H1 (cell line): ENCODE measurements at regions not wholly inside any gene's neighbourhood (a gene's known extent, or its start where the extent isn't known, plus 50 kb on each side); places are given as distances from the start of the nearest gene placed in this dataset.

ENCODE experiments used
- CTCF ChIA-PET: fragments of 300-600 bp; sonication (Branson Sonifier 250); formaldehyde crosslinking; loops from one replicate; lab custom pipeline; 2021; ENCODE audit not compliant: partially characterized antibody; lab: Charles Lee
- POLR2A ChIA-PET: fragments of 300-600 bp; sonication (Branson Sonifier 250); formaldehyde crosslinking; loops from one replicate; lab custom pipeline; 2021; ENCODE audit warnings: inconsistent platforms; ENCODE audit not compliant: partially characterized antibody; lab: Charles Lee
- DNase-seq, 2 experiments: peaks; one replicate each; pipeline versions ENCODE4 v3.0.0 to v3.0.0-alpha.2; 2010 to 2022; ENCODE audit warnings: low spot score in 2 of 2, low read depth in 1 of 2, mixed read lengths in 1 of 2
- FAIRE-seq: peaks from 2 replicates; lab custom pipeline; 2011; peaks lifted over from hg19 to GRCh38; lab: Jason Lieb, UNC
- H2AFZ ChIP-seq: 2 replicates; pipeline ENCODE4 v1.8.1; 2012; ENCODE audit warnings: low read length, inconsistent platforms
- H2AK5ac ChIP-seq: 2 replicates; pipeline ENCODE4 v1.6.1; 2013; ENCODE audit warnings: low read depth, low read length
- H2BK120ac ChIP-seq: replicated peaks from 2 replicates; pipeline ENCODE3; 2013; ENCODE audit warnings: low read depth, low read length, inconsistent platforms
- H2BK12ac ChIP-seq: 2 replicates; pipeline ENCODE4 v1.6.1; 2013; ENCODE audit warnings: low read depth, low read length
- H2BK15ac ChIP-seq: 2 replicates; pipeline ENCODE4 v1.6.1; 2013; ENCODE audit warnings: low read length
- H2BK20ac ChIP-seq: 2 replicates; pipeline ENCODE4 v1.6.1; 2013; ENCODE audit warnings: low read length
- H2BK5ac ChIP-seq: 2 replicates; pipeline ENCODE4 v1.6.1; 2013; ENCODE audit warnings: low read depth, low read length
- H3K14ac ChIP-seq: 2 replicates; pipeline ENCODE4 v1.6.1; 2013; ENCODE audit warnings: inconsistent platforms; ENCODE audit not compliant: insufficient read length
- H3K18ac ChIP-seq: 2 replicates; pipeline ENCODE4 v1.6.1; 2013; ENCODE audit warnings: low read length; ENCODE audit errors: extremely low read depth
- H3K23ac ChIP-seq: 2 replicates; pipeline ENCODE4 v1.6.1; 2013; ENCODE audit warnings: inconsistent platforms; ENCODE audit not compliant: insufficient read length
- H3K23me2 ChIP-seq: 2 replicates; pipeline ENCODE4 v1.6.1; 2013; ENCODE audit warnings: low read depth, low read length
- H3K27ac ChIP-seq: 2 replicates; pipeline ENCODE4 v1.6.1; 2011; ENCODE audit warnings: low read depth, low read length, inconsistent platforms
- H3K27me3 ChIP-seq, 4 experiments: replicated peaks in 1 of 4; 1 replicate in 1 of 4; 2 replicates in 3 of 4; pipeline versions ENCODE4 v1.6.1 to v1.8.1; 2011 to 2013; ENCODE audit warnings: low read length in 3 of 4, mild to moderate bottlenecking in 3 of 4, inconsistent platforms in 2 of 4, mixed read lengths in 2 of 4, moderate library complexity in 1 of 4; ENCODE audit not compliant: control insufficient read depth in 3 of 4, insufficient read depth in 3 of 4; ENCODE audit errors: extremely low read depth in 1 of 4
- H3K36me3 ChIP-seq, 4 experiments: 2 replicates each; pipeline versions ENCODE4 v1.6.1 to v1.8.1; 2011 to 2013; ENCODE audit warnings: mild to moderate bottlenecking in 4 of 4, low read length in 3 of 4, moderate library complexity in 2 of 4, control low read depth in 1 of 4, inconsistent platforms in 1 of 4; ENCODE audit not compliant: insufficient read depth in 4 of 4, control insufficient read depth in 2 of 4
- H3K4ac ChIP-seq: replicated peaks from 2 replicates; pipeline ENCODE3; 2013; ENCODE audit warnings: low read length, low read depth, mixed read lengths, inconsistent platforms; ENCODE audit not compliant: insufficient read length
- H3K4me1 ChIP-seq, 4 experiments: replicated peaks in 1 of 4; 1 replicate in 1 of 4; 2 replicates in 3 of 4; pipeline versions ENCODE4 v1.6.1 to v1.8.1; 2011 to 2013; ENCODE audit warnings: low read length in 3 of 4, inconsistent platforms in 2 of 4, mixed read lengths in 1 of 4; ENCODE audit not compliant: insufficient read depth in 4 of 4, control insufficient read depth in 3 of 4
- H3K4me2 ChIP-seq, 2 experiments: 2 replicates each; pipeline versions ENCODE4 v1.6.1 to v1.8.1; 2011 to 2013; ENCODE audit warnings: low read depth in 2 of 2, low read length in 2 of 2, control low read depth in 1 of 2, inconsistent platforms in 1 of 2, mild to moderate bottlenecking in 1 of 2; ENCODE audit not compliant: insufficient read depth in 1 of 2
- H3K4me3 ChIP-seq, 4 experiments: fragments of 200-600, 300-600 bp in 1 of 4; sonication (generic), shearing (Covaris generic), sonication (Bioruptor Twin) in 1 of 4; 2 replicates each; pipeline versions ENCODE4 v1.5.1 to v1.8.1; 2011 to 2016; ENCODE audit warnings: low read length in 4 of 4, low read depth in 3 of 4, control low read depth in 2 of 4, inconsistent platforms in 2 of 4, mild to moderate bottlenecking in 2 of 4, mixed read lengths in 1 of 4, moderate library complexity in 1 of 4; ENCODE audit not compliant: insufficient read depth in 2 of 4; ENCODE audit errors: extremely low read depth in 1 of 4
- H3K56ac ChIP-seq: replicated peaks from 2 replicates; pipeline ENCODE3; 2013; ENCODE audit warnings: low read depth, mild to moderate bottlenecking, mixed read lengths, low read length, inconsistent platforms; ENCODE audit not compliant: insufficient read length
- H3K79me1 ChIP-seq: 2 replicates; pipeline ENCODE4 v1.6.1; 2013; ENCODE audit warnings: low read depth, low read length, control low read depth
- H3K79me2 ChIP-seq, 2 experiments: 2 replicates each; pipeline versions ENCODE4 v1.6.1 to v1.8.1; 2012 to 2013; ENCODE audit warnings: low read length in 2 of 2, mild to moderate bottlenecking in 2 of 2, inconsistent platforms in 1 of 2; ENCODE audit not compliant: insufficient read depth in 2 of 2, control insufficient read depth in 1 of 2
- H3K9ac ChIP-seq, 4 experiments: replicated peaks in 1 of 4; 1 replicate in 1 of 4; 2 replicates in 3 of 4; pipeline versions ENCODE4 v1.6.1 to v1.8.1; 2011 to 2013; ENCODE audit warnings: low read depth in 3 of 4, low read length in 3 of 4, control low read depth in 2 of 4, mild to moderate bottlenecking in 2 of 4, moderate library complexity in 2 of 4, inconsistent platforms in 1 of 4; ENCODE audit errors: extremely low read depth in 1 of 4
- H3K9me3 ChIP-seq, 2 experiments: 2 replicates each; pipeline versions ENCODE4 v1.6.1 to v1.8.1; 2012 to 2013; ENCODE audit warnings: mild to moderate bottlenecking in 2 of 2, moderate library complexity in 2 of 2, control low read depth in 1 of 2, inconsistent platforms in 1 of 2, low read depth in 1 of 2, low read length in 1 of 2, mixed read lengths in 1 of 2; ENCODE audit not compliant: insufficient read depth in 2 of 2
- H4K20me1 ChIP-seq, 2 experiments: replicated peaks in 1 of 2; 2 replicates each; pipeline versions ENCODE3 to v1.8.1; 2011 to 2013; ENCODE audit warnings: inconsistent platforms in 2 of 2, low read length in 2 of 2, mild to moderate bottlenecking in 1 of 2; ENCODE audit not compliant: insufficient read depth in 2 of 2, control insufficient read depth in 1 of 2
- H4K5ac ChIP-seq: 2 replicates; pipeline ENCODE4 v1.6.1; 2013; ENCODE audit warnings: low read length, low read depth, mixed read lengths, inconsistent platforms; ENCODE audit not compliant: insufficient read length
- H4K8ac ChIP-seq: 2 replicates; pipeline ENCODE4 v1.8.0; 2013; ENCODE audit warnings: mild to moderate bottlenecking, moderate library complexity, low read length, inconsistent platforms; ENCODE audit not compliant: insufficient read depth; ENCODE audit errors: extremely low read depth
- H4K91ac ChIP-seq: replicated peaks from 2 replicates; pipeline ENCODE3; 2013; ENCODE audit warnings: low read length, mixed read lengths, inconsistent platforms; ENCODE audit not compliant: insufficient read length
- CBX8 ChIP-seq: fragments of 300-800, 300-1000 bp; sonication (generic); IDR thresholded peaks from 2 replicates; pipeline ENCODE4 v1.7.1; 2016; ENCODE audit warnings: low read depth, low read length, borderline replicate concordance
- CEBPB ChIP-seq: IDR thresholded peaks from 2 replicates; pipeline ENCODE4 v1.6.1; 2012; ENCODE audit warnings: low read depth, low read length
- NANOG ChIP-seq: IDR thresholded peaks from 2 replicates; pipeline ENCODE4 v1.6.1; 2011; ENCODE audit warnings: low read length, low read depth, mild to moderate bottlenecking, inconsistent platforms; ENCODE audit not compliant: insufficient read depth, poor library complexity, severe bottlenecking
- RNF2 ChIP-seq: fragments of 200-900, 300-1000 bp; sonication (generic); IDR thresholded peaks from 2 replicates; pipeline ENCODE4 v1.7.1; 2016; ENCODE audit warnings: borderline replicate concordance, low read depth, mild to moderate bottlenecking, antibody characterized with exemption, low read length; ENCODE audit not compliant: poor library complexity, severe bottlenecking; ENCODE audit errors: missing control alignments
- SAP30 ChIP-seq: fragments of 300-600 bp; sonication (generic); IDR thresholded peaks from 2 replicates; pipeline ENCODE4 v1.7.1; 2012; ENCODE audit warnings: low read length, moderate library complexity, mild to moderate bottlenecking, inconsistent platforms; ENCODE audit not compliant: insufficient read depth, insufficient replicate concordance
- SP1 ChIP-seq: IDR thresholded peaks from 2 replicates; pipeline ENCODE4 v1.6.1; 2011; ENCODE audit warnings: low read depth, low read length
- YY1 ChIP-seq: IDR thresholded peaks from 2 replicates; pipeline ENCODE4 v1.6.1; 2011; ENCODE audit warnings: low read depth, mild to moderate bottlenecking, low read length
- WGBS, 2 experiments: shearing (Covaris generic) in 1 of 2; methylation state at CpG; one replicate each; pipeline versions ENCODE4 v1.1.6 to v1.1.7; 2013 to 2015; ENCODE audit warnings: low lambda C conversion rate in 2 of 2, mixed read lengths in 2 of 2, inconsistent platforms in 1 of 2, low coverage in 1 of 2, missing lambda C conversion rate in 1 of 2; ENCODE audit not compliant: insufficient replicate concordance in 2 of 2, insufficient coverage in 1 of 2, insufficient read length in 1 of 2; ENCODE audit errors: extremely low coverage in 1 of 2, missing lambda C conversion rate in 1 of 2; 5-methylcytosine and 5-hydroxymethylcytosine counted together

GRCh38 chr2:186135686-186136085 lies 350.4 kb upstream of the ZC3H15 start:
- H2BK12ac ChIP-seq = no peak overlapping the region
- no peaks in the 10 kb centered on the region; a peak in 1 of 7 replicates for H3K4me1 ChIP-seq
- POLR2A ChIA-PET = no interaction called here
- H2AFZ ChIP-seq = no peak overlapping the region
- H3K56ac ChIP-seq = no peak overlapping the region
- H3K79me1 ChIP-seq = no peaks in the 10 kb centered on the region
- peaks cover 0 to 1% (median 0%) of the 10 kb centered on the region in 4 experiments; a peak in 1 of 7 replicates for H3K27me3 ChIP-seq
- no peak for FAIRE-seq
- H2BK5ac ChIP-seq = no peak overlapping the region
- H4K91ac ChIP-seq = no peak overlapping the region
- H2BK120ac ChIP-seq = no peak overlapping the region
- H3K27ac ChIP-seq = no peak overlapping the region
- no peak overlapping the region for H2BK20ac ChIP-seq
- no peaks in the 10 kb centered on the region for H3K79me2 ChIP-seq
- no peak overlapping the region for H3K4ac ChIP-seq
- no peaks in the 10 kb centered on the region for H4K20me1 ChIP-seq
- H3K14ac ChIP-seq = no peak overlapping the region
- DNase-seq = no peak
- H3K36me3 ChIP-seq = no peaks in the 10 kb centered on the region
- H4K5ac ChIP-seq = no peak overlapping the region
- WGBS, 2 experiments = 88% methylated on average over 1 of the region's 1 CpG; no CpG with 5 or more reads in 1 of the 2 experiments
- H2AK5ac ChIP-seq = no peak overlapping the region
- H3K4me3 ChIP-seq = no peak overlapping the region
- H3K18ac ChIP-seq = no peak overlapping the region
- H3K23ac ChIP-seq = no peak overlapping the region
- no peaks in the 10 kb centered on the region for H3K9me3 ChIP-seq
- no peak overlapping the region for H3K4me2 ChIP-seq
- CTCF ChIA-PET = no interaction called here
- H3K23me2 ChIP-seq = no peaks in the 10 kb centered on the region
- no peak overlapping the region for H3K9ac ChIP-seq
- TF ChIP-seq YY1 (no peak), SAP30 (no peak), NANOG (no peak), SP1 (no peak), RNF2 (no peak), CEBPB (no peak), CBX8 (no peak)
- H2BK15ac ChIP-seq = no peak overlapping the region
- no peak overlapping the region for H4K8ac ChIP-seq
